Bronchial epithelial cell (primary cell): ENCODE measurements at regions not wholly inside any gene's neighbourhood (a gene's known extent, or its start where the extent isn't known, plus 50 kb on each side); places are given as distances from the start of the nearest gene placed in this dataset.

Source experiments
- DNase-seq: peaks from one replicate; pipeline ENCODE4 v3.0.0-alpha.2; 2010; ENCODE audit warnings: low read depth
- FAIRE-seq: peaks from 2 replicates; lab custom pipeline; 2011; peaks lifted over from hg19 to GRCh38; lab: Jason Lieb, UNC
- H3K27me3 ChIP-seq: 2 replicates; pipeline ENCODE4 v1.5.1; 2011; ENCODE audit warnings: low read length; ENCODE audit not compliant: control insufficient read depth, insufficient read depth
- H3K36me3 ChIP-seq: 2 replicates; pipeline ENCODE4 v1.5.1; 2011; ENCODE audit warnings: low read length; ENCODE audit not compliant: control insufficient read depth, insufficient read depth
- H3K4me3 ChIP-seq: 2 replicates; pipeline ENCODE4 v1.5.1; 2011; ENCODE audit warnings: mild to moderate bottlenecking, low read depth, low read length, control low read depth
- CTCF ChIP-seq: IDR thresholded peaks from 2 replicates; pipeline ENCODE4 v1.5.1; 2011; ENCODE audit warnings: mild to moderate bottlenecking, moderate library complexity, low read length, control low read depth, inconsistent platforms; ENCODE audit not compliant: insufficient read depth, severe bottlenecking

DNA sequence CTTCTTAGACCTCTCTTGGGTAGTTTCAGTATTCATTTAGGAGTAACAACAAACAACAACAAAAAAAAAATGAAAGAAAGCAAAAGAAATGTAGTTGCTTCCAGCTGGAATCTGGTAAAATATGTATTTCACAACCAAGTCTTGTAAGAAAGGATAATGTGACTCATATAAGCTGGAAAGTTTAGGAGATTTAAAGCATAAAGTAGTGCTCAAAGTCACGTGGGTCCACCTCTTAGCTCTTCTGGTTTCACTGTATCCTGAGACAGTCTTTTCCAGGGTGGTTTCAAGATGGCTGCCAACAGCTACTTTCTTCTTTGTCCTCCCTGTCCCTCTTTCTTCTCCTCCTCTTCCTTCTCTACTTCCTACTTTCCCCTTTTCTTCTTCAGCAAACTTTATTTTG lies 69.5 kb upstream of the CDK13 start:
- Histone ChIP-seq H3K4me3 (no peak overlapping the region), H3K36me3 (no peaks in the 10 kb centered on the region), H3K27me3 (no peaks in the 10 kb centered on the region)
- DNase-seq (peak; percentile 36), FAIRE-seq (no peak)
- TF ChIP-seq CTCF = no peak

GRCh38 chr7:39882148-39882784 lies 67.8 kb upstream of the CDK13 start:
- no peak for DNase-seq
- FAIRE-seq = no peak
- no peaks in the 10 kb centered on the region for H3K36me3 ChIP-seq
- no peak for TF ChIP-seq CTCF
- H3K4me3 ChIP-seq = no peak overlapping the region
- H3K27me3 ChIP-seq = no peaks in the 10 kb centered on the region

DNA sequence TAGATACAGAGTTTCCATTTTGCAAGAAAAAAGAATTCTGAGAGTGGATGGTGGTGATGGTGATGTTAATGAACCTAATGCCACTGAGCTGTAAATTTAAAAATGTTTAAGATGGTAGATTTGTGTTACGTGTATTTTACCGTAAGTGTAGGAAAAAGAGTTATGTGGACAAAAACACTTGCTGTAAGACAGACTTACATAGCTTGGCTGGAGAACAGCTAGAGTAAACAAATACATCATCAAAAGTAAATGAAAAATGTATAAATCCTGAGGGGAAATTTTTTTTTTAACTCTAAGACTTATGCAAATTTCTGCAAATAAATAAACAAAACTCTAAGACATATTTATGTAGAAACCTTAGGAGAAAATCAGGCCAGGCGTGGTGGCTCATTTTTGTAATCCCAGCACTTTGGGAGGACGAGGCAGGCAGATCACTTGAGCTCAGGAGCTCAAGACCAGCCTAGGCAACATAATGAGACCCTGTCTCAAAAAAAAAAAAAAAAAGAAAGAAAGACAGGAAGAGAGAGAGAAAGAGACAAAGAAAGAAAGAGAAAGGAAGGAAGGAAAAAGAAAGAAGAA lies 66.2 kb upstream of the CDK13 start:
- FAIRE-seq = no peak
- Histone ChIP-seq H3K4me3 (no peak overlapping the region), H3K27me3 (no peaks in the 10 kb centered on the region), H3K36me3 (no peaks in the 10 kb centered on the region)
- TF ChIP-seq CTCF = no peak
- no peak for DNase-seq

GRCh38 chr7:39888171-39888853 lies 61.7 kb upstream of the CDK13 start:
- Histone ChIP-seq H3K27me3 (no peaks in the 10 kb centered on the region), H3K4me3 (no peak overlapping the region), H3K36me3 (no peaks in the 10 kb centered on the region)
- no peak for TF ChIP-seq CTCF
- DNase-seq = peak; percentile 18
- FAIRE-seq = no peak

DNA sequence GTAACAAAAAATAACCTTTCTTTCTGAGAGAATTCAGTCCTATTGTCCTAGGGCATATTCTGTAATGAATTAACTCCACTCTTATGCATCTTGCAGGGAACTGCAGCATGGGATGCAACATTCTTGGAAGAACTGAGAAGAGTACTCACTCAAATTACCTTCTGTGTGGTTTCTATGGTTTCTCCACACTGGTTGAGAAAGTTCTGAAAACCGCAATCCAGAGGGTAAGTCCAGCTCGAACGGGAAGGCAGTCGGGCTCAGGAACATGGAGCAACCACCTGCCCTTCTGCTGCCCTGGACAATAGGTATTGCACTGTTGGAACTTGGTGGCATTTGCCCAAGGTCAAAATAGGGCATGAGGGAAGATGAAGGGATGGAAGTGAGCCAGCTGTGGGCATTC lies 59.6 kb upstream of the CDK13 start:
- H3K4me3 ChIP-seq = no peak overlapping the region
- no peaks in the 10 kb centered on the region for H3K36me3 ChIP-seq
- no peak for FAIRE-seq
- H3K27me3 ChIP-seq = no peaks in the 10 kb centered on the region
- DNase-seq = no peak
- no peak for TF ChIP-seq CTCF

GRCh38 chr7:39891894-39892293 lies 58.2 kb upstream of the CDK13 start:
- Histone ChIP-seq H3K27me3 (no peaks in the 10 kb centered on the region), H3K4me3 (no peak overlapping the region), H3K36me3 (no peaks in the 10 kb centered on the region)
- DNase-seq = no peak
- FAIRE-seq = no peak
- no peak for TF ChIP-seq CTCF
